GM18861 (cell line): ENCODE measurements at regions not wholly inside any gene's neighbourhood (a gene's known extent, or its start where the extent isn't known, plus 50 kb on each side); places are given as distances from the start of the nearest gene placed in this dataset.
"Not testable (repeated sequence)": the region's sequence is repeated elsewhere in the genome, so short reads cannot be mapped to it uniquely, and the experiment has no call there.

Source experiments
- ATAC-seq: cut with Tn5 transposase; IDR thresholded peaks from one replicate; pipeline ENCODE4 v1.9.1; 2021; ENCODE audit not compliant: unreplicated experiment

GRCh38 chr14:106518054-106518943, 991.9 kb downstream of the TMEM121 start:
- no peak for ATAC-seq

- not testable (repeated sequence) for ATAC-seq
Measured at GRCh38 chr14:106522118-106522517, 995.7 kb downstream of the TMEM121 start.

- no peak for ATAC-seq
Measured at GRCh38 chr14:106522990-106523389, 996.6 kb downstream of the TMEM121 start.

GRCh38 chr14:106528717-106529116, 1002.3 kb downstream of the TMEM121 start:
- no peak for ATAC-seq

- no peak for ATAC-seq
Measured at GRCh38 chr14:106530031-106530422, 1003.6 kb downstream of the TMEM121 start.

GRCh38 chr14:106530423-106531107, 1004.2 kb downstream of the TMEM121 start:
- ATAC-seq, result peak; percentile 74

GRCh38 chr14:106537597-106537996, 1011.2 kb downstream of the TMEM121 start:
- not testable (repeated sequence) for ATAC-seq

GRCh38 chr14:106538201-106538600, 1011.8 kb downstream of the TMEM121 start:
- no peak for ATAC-seq

GRCh38 chr14:106547735-106548434, 1021.5 kb downstream of the TMEM121 start:
- no peak for ATAC-seq

- ATAC-seq, result no peak
Measured at GRCh38 chr14:106549064-106549463, 1022.7 kb downstream of the TMEM121 start.

GRCh38 chr14:106551265-106551664, 1024.9 kb downstream of the TMEM121 start:
- ATAC-seq, result no peak

- not testable (repeated sequence) for ATAC-seq
Measured at GRCh38 chr14:106556211-106556610, 1029.8 kb downstream of the TMEM121 start.

GRCh38 chr14:106556665-106557289, 1030.4 kb downstream of the TMEM121 start:
- ATAC-seq, result no peak

- ATAC-seq, result no peak
Measured at GRCh38 chr14:106562451-106562850, 1036.1 kb downstream of the TMEM121 start.

- no peak for ATAC-seq
Measured at GRCh38 chr14:106564058-106564643, 1037.8 kb downstream of the TMEM121 start.

GRCh38 chr14:106578481-106578880, 1052.1 kb downstream of the TMEM121 start:
- no peak for ATAC-seq

- no peak for ATAC-seq
Measured at GRCh38 chr14:106579084-106579483, 1052.7 kb downstream of the TMEM121 start.

- ATAC-seq, result no peak
Measured at GRCh38 chr14:106585692-106586091, 1059.3 kb downstream of the TMEM121 start.

GRCh38 chr14:106586098-106586704, 1059.8 kb downstream of the TMEM121 start:
- ATAC-seq, result no peak

- ATAC-seq, result not testable (repeated sequence)
Measured at GRCh38 chr14:106591539-106591938, 1065.2 kb downstream of the TMEM121 start.
